Breast epithelium (tissue), 4 donors: ENCODE measurements at regions not wholly inside any gene's neighbourhood (a gene's known extent, or its start where the extent isn't known, plus 50 kb on each side); places are given as distances from the start of the nearest gene placed in this dataset.
"Not testable (repeated sequence)": the region's sequence is repeated elsewhere in the genome, so short reads cannot be mapped to it uniquely, and the experiment has no call there.

Experiments used
- DNase-seq, 2 donors: peaks; one replicate each; pipeline ENCODE4 v3.0.0-alpha.2; 2019; ENCODE audit warnings: low spot score in 2 of 2
- H3K27ac ChIP-seq, 2 donors: fragments of 200-600 bp; sonication (generic) in 1 of 2; one replicate each; pipeline ENCODE4 v1.5.1; 2016 to 2019; ENCODE audit warnings: mild to moderate bottlenecking in 1 of 2
- H3K27me3 ChIP-seq, 2 donors: fragments of 200-600 bp; sonication (generic) in 1 of 2; one replicate each; pipeline versions ENCODE4 v1.5.1 to v1.6.0; 2017 to 2019; ENCODE audit warnings: control low read depth in 1 of 2, mild to moderate bottlenecking in 1 of 2
- H3K36me3 ChIP-seq: fragments of 200-600 bp; one replicate; pipeline ENCODE4 v1.5.1; 2019
- H3K4me1 ChIP-seq, 2 donors: fragments of 200-600 bp; sonication (generic); one replicate each; pipeline ENCODE4 v1.5.1; 2016 to 2019; ENCODE audit warnings: control low read depth in 1 of 2
- H3K4me3 ChIP-seq, 3 donors: fragments of 200-600 bp; sonication (generic); 1 replicate in 2 of 3; 2 replicates in 1 of 3; pipeline ENCODE4 v1.5.1; 2016 to 2019; ENCODE audit warnings: mild to moderate bottlenecking in 3 of 3, moderate library complexity in 2 of 3
- H3K9me3 ChIP-seq, 2 donors: fragments of 200-600 bp; sonication (generic) in 1 of 2; one replicate each; pipeline ENCODE4 v1.5.1; 2016 to 2019; ENCODE audit warnings: control low read depth in 1 of 2
- POLR2A ChIP-seq: fragments of 450-650 bp; IDR thresholded peaks from one replicate; pipeline ENCODE4 v1.6.1; 2016; ENCODE audit warnings: antibody characterized with exemption, mild to moderate bottlenecking, moderate library complexity
- POLR2AphosphoS5 ChIP-seq, 3 donors: sonication (generic); formaldehyde crosslinking; IDR thresholded peaks; one replicate each; pipeline ENCODE4 v1.6.1; 2017; ENCODE audit warnings: antibody characterized with exemption in 3 of 3
- intact Hi-C: fragments of 100-400 bp; cut with DNase I; formaldehyde crosslinking; loops from one replicate; pipeline ENCODE4 v1.15.1; 2023; ENCODE audit warnings: low total_unique reads
- TF ChIP-seq, protein P1 (sequence below), 3 donors: fragments of 450-650 bp; IDR thresholded peaks; one replicate each; pipeline ENCODE4 v1.5.1; 2016 to 2017; ENCODE audit warnings: antibody characterized with exemption in 3 of 3, mild to moderate bottlenecking in 3 of 3, moderate library complexity in 3 of 3

DNA sequence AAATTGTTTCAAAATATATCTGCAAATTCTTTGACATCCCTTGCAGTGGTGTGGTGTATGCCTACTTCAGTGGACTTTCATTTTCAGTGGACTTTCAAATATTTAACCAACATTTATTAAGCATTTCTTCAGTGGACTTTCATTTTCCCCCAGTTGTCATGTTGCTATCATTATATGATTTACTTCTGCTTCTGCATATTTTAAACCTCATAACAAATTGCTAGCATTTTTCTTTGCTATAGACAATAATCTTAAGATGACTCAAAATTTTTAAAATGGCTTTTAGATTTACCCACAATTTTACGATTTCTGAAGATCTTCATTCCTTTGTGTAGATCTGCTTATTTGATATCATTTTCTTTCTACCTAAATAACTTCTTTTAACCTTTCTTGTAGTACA lies 592.7 kb upstream of the SLC35B3 start:
- intact Hi-C loops: no loop called here
- no peak overlapping the region for H3K27ac ChIP-seq

DNA sequence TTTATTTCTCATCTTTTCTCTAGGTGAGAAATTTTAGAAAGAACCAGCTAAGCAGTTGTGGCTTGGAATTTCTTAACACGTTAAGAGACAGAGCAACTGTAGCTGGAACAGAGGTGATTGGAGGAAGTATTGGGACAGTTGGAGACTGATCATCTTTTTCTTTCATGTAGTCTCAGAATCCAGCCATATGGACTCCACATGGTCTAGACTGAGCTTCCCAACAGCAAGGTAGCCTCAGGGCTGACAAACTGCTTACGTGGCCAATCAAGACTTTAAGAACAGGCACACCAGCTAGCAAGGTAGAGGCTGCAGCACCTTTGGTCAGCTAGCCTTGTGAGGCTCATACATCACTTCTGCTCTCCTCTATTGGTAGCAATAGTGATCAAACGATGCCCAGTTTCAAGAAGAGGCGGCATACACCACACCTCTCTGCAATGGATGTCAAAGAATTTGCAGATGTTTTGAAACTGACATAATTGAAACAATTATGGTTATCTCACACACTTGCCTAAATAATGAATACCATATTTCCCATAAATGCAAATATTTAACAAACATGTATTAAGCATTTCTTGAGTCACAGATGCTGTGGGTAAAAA lies 590.5 kb upstream of the SLC35B3 start:
- no peak for DNase-seq
- no peaks in the 10 kb centered on the region for H3K4me1 ChIP-seq
- TF ChIP-seq POLR2A (no peak), POLR2AphosphoS5 (IDR thresholded peaks at IDR 0.05) (no peak)
- TF ChIP-seq, protein P1, sequence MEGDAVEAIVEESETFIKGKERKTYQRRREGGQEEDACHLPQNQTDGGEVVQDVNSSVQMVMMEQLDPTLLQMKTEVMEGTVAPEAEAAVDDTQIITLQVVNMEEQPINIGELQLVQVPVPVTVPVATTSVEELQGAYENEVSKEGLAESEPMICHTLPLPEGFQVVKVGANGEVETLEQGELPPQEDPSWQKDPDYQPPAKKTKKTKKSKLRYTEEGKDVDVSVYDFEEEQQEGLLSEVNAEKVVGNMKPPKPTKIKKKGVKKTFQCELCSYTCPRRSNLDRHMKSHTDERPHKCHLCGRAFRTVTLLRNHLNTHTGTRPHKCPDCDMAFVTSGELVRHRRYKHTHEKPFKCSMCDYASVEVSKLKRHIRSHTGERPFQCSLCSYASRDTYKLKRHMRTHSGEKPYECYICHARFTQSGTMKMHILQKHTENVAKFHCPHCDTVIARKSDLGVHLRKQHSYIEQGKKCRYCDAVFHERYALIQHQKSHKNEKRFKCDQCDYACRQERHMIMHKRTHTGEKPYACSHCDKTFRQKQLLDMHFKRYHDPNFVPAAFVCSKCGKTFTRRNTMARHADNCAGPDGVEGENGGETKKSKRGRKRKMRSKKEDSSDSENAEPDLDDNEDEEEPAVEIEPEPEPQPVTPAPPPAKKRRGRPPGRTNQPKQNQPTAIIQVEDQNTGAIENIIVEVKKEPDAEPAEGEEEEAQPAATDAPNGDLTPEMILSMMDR (IDR thresholded peaks at IDR 0.05): no peak
- no peaks in the 10 kb centered on the region for H3K36me3 ChIP-seq
- H3K27ac ChIP-seq: no peak overlapping the region
- H3K4me3 ChIP-seq: no peak overlapping the region
- intact Hi-C loops: no loop called here
- peaks cover 3 to 7% of the 10 kb centered on the region in 2 donors for H3K9me3 ChIP-seq
- no peaks in the 10 kb centered on the region for H3K27me3 ChIP-seq

More for the DNA sequence above, 592.7 kb upstream of the SLC35B3 start:
- Histone ChIP-seq H3K9me3 (peaks cover 3 to 7% of the 10 kb centered on the region in 2 donors), H3K4me3 (no peak overlapping the region), H3K4me1 (no peaks in the 10 kb centered on the region), H3K27me3 (no peaks in the 10 kb centered on the region), H3K36me3 (no peaks in the 10 kb centered on the region)
- no peak for DNase-seq
- TF ChIP-seq, protein P1 (IDR thresholded peaks at IDR 0.05): no peak
- TF ChIP-seq POLR2A: no peak
- TF ChIP-seq POLR2AphosphoS5 (IDR thresholded peaks at IDR 0.05): no peak

DNA sequence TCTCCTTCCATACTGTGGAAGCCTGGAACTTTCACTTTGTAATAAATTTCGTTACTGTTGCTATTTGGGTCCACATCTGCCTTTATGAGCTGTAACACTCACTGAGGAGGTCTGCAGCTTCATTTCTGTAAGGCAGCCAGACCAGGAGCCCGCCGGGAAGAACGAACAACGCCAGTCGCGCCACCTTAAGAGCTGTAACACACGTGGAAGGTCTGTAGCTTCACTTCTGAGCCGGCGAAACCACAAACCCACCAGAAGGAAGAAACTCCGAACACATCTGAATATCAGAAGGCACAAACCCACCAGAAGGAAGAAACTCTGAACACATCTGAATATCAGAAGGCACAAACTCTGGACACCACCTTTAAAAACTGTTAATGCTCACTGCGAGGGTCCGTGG lies 589.9 kb upstream of the SLC35B3 start:
- H3K4me1 ChIP-seq: no peaks in the 10 kb centered on the region
- no peaks in the 10 kb centered on the region for H3K36me3 ChIP-seq
- H3K27me3 ChIP-seq: no peaks in the 10 kb centered on the region
- no peak for DNase-seq
- peaks cover 3 to 7% of the 10 kb centered on the region in 2 donors for H3K9me3 ChIP-seq
- no peak overlapping the region for H3K4me3 ChIP-seq
- TF ChIP-seq, protein P1 (IDR thresholded peaks at IDR 0.05): no peak
- TF ChIP-seq POLR2AphosphoS5 (IDR thresholded peaks at IDR 0.05): no peak
- TF ChIP-seq POLR2A: no peak
- no peak overlapping the region for H3K27ac ChIP-seq
- intact Hi-C loops: no loop called here

- H3K9me3 ChIP-seq, H3K4me1 ChIP-seq, H3K4me3 ChIP-seq, H3K27ac ChIP-seq, DNase-seq, intact Hi-C loops, H3K36me3 ChIP-seq, H3K27me3 ChIP-seq: not testable (repeated sequence)
These were observed 588.9 kb upstream of the SLC35B3 start for GRCh38 chr6:9024246-9024645.

GRCh38 chr6:9020001-9020400 lies 584.7 kb upstream of the SLC35B3 start:
- H3K9me3 ChIP-seq: no peaks in the 10 kb centered on the region
- intact Hi-C loops: no loop called here

More at GRCh38 chr6:9020001-9020400, 584.7 kb upstream of the SLC35B3 start:
- DNase-seq: no peak
- Histone ChIP-seq H3K4me1 (no peaks in the 10 kb centered on the region), H3K27me3 (no peaks in the 10 kb centered on the region), H3K36me3 (no peaks in the 10 kb centered on the region), H3K4me3 (no peak overlapping the region), H3K27ac (no peak overlapping the region)
- TF ChIP-seq, protein P1 (IDR thresholded peaks at IDR 0.05): no peak
- no peak for TF ChIP-seq POLR2A
- TF ChIP-seq POLR2AphosphoS5 (IDR thresholded peaks at IDR 0.05): no peak
